HG03439 (cell line): ENCODE measurements at regions not wholly inside any gene's neighbourhood (a gene's known extent, or its start where the extent isn't known, plus 50 kb on each side); places are given as distances from the start of the nearest gene placed in this dataset.
A peak's percentile ranks its signal among the peaks of the same experiment; 100 is the strongest.
"Not testable (repeated sequence)": the region's sequence is repeated elsewhere in the genome, so short reads cannot be mapped to it uniquely, and the experiment has no call there.

ENCODE experiments used
- ATAC-seq: cut with Tn5 transposase; IDR thresholded peaks from one replicate; pipeline ENCODE4 v1.9.1; 2021; ENCODE audit warnings: mild to moderate bottlenecking, moderate library complexity; ENCODE audit not compliant: unreplicated experiment

DNA sequence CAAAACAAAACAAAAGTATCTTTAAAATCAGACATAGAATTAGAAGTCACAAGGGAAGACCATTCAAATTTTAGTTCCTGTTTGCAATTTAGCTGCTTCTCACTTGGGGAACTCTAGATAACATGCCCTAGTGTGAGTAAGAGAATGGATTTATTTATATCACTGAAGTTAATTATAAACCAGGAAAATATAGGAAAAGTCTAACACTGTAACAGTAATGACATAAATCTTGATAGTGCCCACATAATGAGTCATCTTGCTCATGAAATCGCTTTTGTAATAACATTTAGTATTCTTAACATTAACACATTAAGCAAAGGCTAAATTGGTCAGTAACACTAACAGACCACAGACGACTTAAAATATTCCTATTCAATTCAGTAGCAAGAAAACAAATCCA, 710.7 kb downstream of the STPG2 start:
- no peak for ATAC-seq

DNA sequence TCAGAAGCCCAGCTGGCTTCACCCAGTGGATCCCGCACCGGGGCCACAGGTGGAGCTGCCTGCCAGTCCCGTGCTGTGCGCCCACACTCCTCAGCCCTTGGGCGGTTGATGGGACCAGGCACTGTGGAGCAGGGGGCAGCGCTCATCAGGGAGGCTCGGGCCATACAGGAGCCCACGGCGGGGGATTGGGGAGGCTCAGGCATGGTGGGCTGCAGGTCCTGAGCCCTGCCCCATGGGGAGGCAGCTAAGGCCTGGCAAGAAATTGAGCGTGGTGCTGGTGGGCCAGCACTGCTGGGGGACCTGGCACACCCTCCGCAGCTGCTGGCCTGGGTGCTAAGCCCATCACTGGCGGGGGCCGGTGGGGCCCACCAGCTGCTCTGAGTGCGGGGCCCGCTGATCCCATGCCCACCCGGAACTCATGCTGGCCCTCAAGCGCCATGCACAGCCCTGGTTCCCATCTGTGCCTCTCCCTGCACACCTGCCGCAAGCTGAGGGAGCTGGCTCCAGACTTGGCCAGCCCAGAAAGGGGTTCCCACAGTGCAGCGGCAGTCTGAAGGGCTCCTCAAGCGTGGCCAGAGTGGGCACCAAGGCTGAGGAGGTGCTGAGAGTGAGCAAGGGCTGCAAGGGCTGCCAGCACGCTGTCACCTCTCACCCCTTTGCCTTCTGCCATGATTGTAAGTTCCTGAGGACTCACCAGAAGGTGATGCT, 705.1 kb downstream of the STPG2 start:
- ATAC-seq: not testable (repeated sequence)

DNA sequence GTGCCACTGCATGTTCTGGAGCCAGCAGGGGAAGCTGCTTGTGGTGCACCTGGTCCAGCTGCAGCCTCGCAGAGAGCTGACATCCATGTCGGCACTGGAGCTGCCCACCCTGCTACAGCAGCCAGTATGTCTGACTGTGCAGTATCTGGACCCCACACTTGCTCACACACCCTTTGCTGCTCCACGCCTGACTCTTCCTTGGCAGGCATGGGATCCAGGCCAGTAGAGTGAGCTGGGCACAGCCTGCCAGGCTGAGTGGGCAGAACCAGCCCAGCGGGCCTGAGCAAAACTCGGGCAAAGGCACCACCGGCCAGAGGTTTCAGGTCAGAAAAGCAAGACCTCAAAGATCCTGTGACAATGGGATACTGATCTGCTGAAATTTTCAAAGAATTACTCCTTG, 690.1 kb downstream of the STPG2 start:
- ATAC-seq: no peak

DNA sequence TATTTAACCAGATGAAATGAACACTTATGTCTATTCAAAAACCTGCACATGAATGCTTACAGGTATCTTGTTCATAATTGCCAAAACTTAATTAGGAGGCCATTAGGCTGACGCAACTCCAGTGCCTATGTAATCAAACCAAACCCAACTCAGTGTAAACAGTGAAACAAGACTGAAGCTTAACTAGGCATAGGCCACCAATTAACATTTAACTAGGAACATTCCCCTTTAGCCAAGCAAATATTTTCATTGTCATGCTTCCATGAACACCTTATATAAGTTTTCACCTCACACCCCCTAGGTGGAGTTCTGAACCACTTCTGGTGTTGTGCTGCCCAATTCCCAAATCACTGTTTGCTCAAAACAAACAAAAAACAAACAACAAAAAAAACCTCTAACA, 686.0 kb downstream of the STPG2 start:
- no peak for ATAC-seq

DNA sequence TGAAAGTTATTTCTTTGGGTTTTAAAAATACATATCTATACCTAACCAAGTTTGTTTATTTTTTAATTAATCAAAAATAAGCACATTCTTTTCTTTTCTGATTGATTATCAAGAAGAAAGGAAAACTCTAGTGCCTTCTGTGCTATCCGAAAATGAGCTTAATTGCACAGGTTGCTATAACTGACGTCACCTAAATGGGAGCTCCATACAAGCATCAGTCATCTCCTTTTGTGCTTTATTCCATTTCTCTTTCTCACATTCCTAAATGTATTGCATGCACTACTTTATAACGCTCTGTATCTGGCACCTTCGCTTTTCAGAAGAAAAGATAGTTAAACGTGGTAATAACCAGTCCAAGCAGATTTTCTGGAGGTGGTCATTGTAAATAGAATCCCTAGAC, 675.0 kb downstream of the STPG2 start:
- no peak for ATAC-seq

DNA sequence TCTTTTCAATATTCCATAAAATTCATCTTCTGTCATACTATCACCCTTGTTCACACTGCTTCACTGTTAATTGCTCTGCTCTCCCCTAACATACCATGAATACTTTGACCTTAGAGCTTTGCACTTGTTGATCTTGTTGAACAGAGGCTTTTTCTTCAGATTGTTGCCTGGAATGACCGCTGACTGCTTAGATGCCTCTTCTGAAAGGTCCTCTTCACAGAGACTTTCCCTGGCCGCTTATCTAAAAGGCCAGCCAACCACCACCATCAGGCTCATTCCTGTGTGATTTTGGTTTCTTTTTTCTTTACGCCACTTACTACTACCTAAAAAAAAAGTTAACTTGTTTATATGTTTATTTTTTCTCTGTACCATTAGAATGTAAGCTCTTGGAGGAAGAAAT, 667.7 kb downstream of the STPG2 start:
- no peak for ATAC-seq

DNA sequence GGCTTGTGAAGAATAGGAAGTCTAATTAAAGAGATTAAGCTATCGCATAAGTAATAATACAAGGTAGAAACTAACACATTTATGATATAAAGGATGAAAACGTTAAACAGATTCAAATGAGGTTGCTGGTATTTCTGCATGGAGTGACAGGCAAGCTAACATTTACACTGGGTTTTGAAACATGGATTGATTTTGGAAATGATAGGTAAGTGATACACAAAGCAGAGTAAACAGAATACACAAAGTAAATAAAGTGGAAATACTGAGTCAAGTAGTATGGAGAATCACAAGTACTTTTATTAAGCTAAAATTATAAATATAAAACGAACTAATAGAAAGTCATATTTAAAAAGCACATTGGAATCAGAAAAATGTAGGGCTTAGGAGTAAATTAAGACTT, 665.3 kb downstream of the STPG2 start:
- no peak for ATAC-seq

DNA sequence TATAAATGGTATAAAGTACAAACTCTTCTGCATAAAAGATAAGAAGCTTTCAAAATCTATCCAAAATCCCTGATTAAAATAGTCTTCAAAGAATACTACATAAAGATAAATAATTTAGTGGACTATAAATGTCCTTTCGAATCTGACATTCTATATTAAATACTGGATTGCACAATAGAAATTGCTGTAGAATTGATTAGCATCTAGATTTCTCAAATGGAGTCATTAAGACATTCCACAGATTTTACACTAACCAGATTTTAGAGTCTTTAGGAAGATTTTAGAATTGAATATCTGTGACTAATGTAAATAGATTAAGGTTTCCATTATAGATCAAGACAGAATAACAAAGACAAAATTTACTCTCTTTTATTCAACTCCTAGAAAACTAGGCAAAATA, 663.9 kb downstream of the STPG2 start:
- ATAC-seq: no peak

DNA sequence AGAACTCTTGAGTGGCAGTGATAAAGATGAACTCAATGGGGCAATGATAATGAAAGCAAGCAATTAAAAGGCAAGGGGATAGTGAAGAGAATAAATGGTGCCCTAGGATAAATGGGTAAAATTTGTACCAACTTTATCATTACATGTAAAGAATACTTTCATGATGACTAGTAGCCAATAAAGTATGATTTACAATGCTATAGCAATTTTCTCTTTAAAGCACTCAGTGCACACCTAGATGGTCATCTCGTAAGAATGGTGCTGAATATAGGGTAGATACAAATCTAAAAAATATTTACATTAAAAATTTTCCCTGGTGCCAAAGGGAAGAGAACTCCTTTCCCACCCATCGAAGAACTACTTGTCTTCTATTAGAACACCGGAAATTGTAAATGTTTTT, 651.4 kb downstream of the STPG2 start:
- no peak for ATAC-seq

DNA sequence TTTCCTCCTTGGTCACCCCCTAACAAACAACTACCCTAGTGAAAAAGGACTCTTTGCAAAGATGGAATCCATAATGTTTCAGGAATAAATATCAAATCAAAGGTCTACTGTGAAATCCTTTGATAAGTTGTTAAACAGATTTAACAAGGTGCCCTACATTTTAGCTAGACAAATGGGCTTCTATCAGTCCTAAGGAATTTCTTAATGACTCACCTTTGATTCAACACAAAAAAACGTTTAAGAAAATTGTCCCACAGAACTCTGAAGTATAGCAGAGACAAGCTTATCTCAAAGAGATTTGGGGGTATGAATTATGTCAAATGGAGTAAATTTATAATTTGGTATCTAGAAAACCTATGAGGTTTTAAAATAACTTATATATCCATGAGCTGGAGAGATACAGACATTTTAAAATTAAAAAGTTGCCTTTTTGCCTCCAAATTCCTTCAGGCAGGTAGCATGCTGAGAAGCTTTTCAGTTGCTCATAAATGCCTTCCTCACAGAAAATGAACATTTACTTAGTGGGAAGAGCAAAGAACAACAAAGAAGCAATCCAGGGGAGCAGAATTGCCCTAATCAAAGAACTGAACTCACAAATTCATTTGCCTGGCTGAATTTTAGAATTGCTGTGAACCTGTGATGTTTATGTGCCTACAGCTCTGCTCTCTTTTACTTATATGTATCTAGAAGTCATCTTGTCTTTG, 649.3 kb downstream of the STPG2 start:
- ATAC-seq: no peak

DNA sequence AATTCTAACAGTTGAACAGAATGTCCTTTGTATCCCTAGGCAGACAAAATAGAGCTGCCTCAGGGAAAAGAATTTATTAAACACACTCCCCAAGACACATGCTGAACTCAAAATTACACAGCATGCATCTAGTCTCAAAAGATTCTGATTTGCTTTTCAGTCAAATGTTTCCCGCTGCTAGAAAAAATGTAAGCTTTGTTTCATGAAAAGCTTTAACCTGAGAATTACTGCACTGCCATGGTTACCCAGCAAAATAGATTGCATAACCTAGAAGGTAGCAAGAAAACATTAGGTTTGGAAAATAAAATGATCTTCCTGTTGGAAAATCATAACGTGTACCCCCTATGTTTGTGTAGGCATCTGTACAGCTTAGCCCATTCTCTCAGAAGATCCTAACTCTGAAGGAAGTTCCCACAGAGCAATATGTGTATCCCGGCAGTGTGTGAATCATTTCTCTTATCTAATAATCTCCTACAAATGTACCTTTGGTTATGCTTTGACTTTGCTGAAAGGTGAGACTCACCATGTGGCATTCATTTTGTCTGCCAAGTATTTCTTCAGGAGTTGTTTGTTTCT, 646.9 kb downstream of the STPG2 start:
- ATAC-seq: no peak

DNA sequence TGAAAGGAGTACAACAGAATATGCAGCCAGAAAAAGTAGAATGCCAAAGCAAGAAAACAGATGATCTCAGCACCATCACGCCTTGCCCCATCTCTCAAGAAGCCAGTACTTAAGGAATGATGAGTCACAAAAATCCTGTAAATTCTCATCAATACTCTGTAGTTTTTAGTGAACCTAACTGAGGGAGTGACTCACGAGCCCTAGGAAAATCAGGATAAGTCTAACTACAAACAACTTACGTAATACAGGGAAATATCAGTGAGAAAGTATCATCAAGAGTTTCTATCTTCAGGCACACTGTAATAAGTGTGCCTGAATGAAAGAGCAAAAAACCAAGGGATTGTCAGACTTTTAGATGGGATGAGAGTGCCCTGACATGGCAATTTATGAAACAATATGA, 644.4 kb downstream of the STPG2 start:
- ATAC-seq: no peak

DNA sequence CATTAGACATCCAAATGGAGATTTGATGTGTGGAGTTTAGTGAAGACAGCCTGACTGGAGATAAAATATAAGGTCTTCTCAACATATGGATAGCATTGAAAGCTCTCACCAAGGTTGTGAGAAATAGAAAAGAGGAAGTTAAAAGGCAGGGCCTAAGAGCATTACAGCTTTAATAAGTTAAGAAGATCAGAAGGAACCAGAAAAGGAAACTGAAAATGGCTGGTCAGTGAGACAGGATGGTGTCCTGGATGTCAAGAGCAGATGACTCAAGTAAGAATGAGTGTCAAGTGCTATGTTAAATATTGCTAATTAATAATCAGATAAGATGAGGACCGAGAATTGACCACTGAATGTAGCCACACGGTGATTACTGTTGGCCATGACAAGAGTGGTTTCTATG, 642.9 kb downstream of the STPG2 start:
- peak; percentile 93 for ATAC-seq

DNA sequence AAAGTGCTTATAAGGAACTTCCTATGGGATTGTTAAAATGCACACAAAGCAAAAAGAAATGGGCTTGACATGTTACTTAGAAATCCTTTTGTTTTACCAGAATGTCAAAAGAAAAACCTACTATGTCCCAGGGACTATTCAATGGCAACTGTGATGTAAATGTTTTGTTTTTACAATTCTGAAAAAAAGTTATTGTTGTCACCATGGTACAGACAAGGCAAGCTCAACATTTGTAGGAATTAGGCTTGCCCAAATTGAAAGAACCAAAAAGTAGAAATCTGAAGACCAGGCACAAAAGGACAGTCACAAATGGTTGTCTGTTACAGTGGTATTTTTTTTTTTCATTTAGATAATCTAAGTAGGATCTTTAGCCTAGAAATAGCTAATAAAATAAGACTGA, 638.6 kb downstream of the STPG2 start:
- no peak for ATAC-seq

DNA sequence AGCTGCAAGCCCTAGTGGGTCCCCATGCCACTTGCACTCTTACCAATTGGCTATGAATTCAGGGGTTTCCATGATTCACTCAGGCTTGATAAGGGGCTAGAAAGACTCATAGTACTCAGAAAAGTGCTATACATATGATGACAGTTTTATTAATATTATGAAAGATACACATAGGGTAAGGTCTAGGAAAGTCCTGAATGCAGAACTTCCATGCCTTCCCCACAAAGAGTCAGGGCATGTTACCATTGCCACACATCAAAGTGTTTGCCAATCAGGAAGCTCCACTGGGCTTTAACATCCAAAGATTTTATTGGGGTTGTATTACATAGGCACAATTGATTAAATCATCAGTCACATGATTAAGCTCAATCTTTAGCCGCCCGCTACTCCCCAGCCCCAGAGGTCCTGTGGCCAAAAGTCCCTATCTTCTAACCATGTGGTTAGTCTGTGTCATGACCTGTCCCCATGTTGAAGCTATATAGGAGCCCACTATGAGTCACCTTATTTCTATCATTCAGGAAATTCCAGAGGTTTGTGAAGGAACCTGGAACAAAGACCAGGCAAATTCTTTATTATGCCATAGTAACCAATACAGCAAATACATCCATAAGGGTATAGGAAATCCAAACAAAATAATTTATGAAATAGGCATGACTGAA, 635.6 kb downstream of the STPG2 start:
- ATAC-seq: no peak
